ENCODE measurements at regions not wholly inside any gene's neighbourhood (a gene's known extent, or its start where the extent isn't known, plus 50 kb on each side); places are given as distances from the start of the nearest gene placed in this dataset.

- no TSS peak for BruUV-seq (replicated peaks)
- H3K27me3 Mint-ChIP-seq (ENCODE audit: insufficient read depth, unreplicated experiment) = no peaks in the 10 kb centered on the region
- ChIA-PET CTCF (interaction anchor here (0.9 kb wide), 1 partner anchor 17 kb away, joined by 3 read pairs; no protein-coding TSS in a partner anchor), POLR2A (interaction anchor here (0.7 to 1.2 kb wide), 2 partner anchors 32 to 39 kb away, joined by 4 to 5 read pairs; no protein-coding TSS in a partner anchor)
- H3K27ac Mint-ChIP-seq (ENCODE audit: low read depth, unreplicated experiment) = no peak overlapping the region
- no peak for TF ChIP-seq CTCF (IDR thresholded peaks at IDR 0.05; ENCODE audit: unreplicated experiment)
- H3K36me3 Mint-ChIP-seq (ENCODE audit: insufficient read depth, unreplicated experiment) = no peaks in the 10 kb centered on the region
- DNase-seq (ENCODE audit: unreplicated experiment) = no peak
- H3K4me1 Mint-ChIP-seq (ENCODE audit: insufficient read depth, unreplicated experiment) = peaks cover 14% of the 10 kb centered on the region
- no peaks in the 10 kb centered on the region for H3K9me3 Mint-ChIP-seq (ENCODE audit: unreplicated experiment)
- intact Hi-C loops (cut with micrococcal nuclease) = no loop called here
- no peak overlapping the region for H3K4me3 Mint-ChIP-seq (ENCODE audit: unreplicated experiment)
Measured at GRCh38 chr4:86543080-86543479, 51.0 kb upstream of the PTPN13 start.

GRCh38 chr4:86543560-86544309 lies 50.4 kb upstream of the PTPN13 start:
- Mint-ChIP-seq H3K36me3 (ENCODE audit: insufficient read depth, unreplicated experiment) (no peaks in the 10 kb centered on the region), H3K27ac (ENCODE audit: low read depth, unreplicated experiment) (no peak overlapping the region), H3K9me3 (ENCODE audit: unreplicated experiment) (no peaks in the 10 kb centered on the region), H3K4me3 (ENCODE audit: unreplicated experiment) (no peak overlapping the region), H3K27me3 (ENCODE audit: insufficient read depth, unreplicated experiment) (no peaks in the 10 kb centered on the region), H3K4me1 (ENCODE audit: insufficient read depth, unreplicated experiment) (peaks cover 14% of the 10 kb centered on the region)
- intact Hi-C loops (cut with micrococcal nuclease) = no loop called here
- DNase-seq (ENCODE audit: unreplicated experiment) = no peak
- TF ChIP-seq CTCF (IDR thresholded peaks at IDR 0.05; ENCODE audit: unreplicated experiment) = no peak
- no TSS peak for BruUV-seq (replicated peaks)
- POLR2A ChIA-PET = interaction anchor here (0.7 to 1.2 kb wide), 3 partner anchors 9 to 38 kb away, joined by 3 to 5 read pairs (median 4); no protein-coding TSS in a partner anchor
- CTCF ChIA-PET = interaction anchor here (0.6 kb wide), 1 partner anchor 47 kb away, joined by 3 read pairs; no protein-coding TSS in a partner anchor

- ChIA-PET CTCF (interaction anchor here (0.5 to 0.7 kb wide), 3 partner anchors 22 to 355 kb away, joined by 3 to 6 read pairs (median 4); no protein-coding TSS in a partner anchor), POLR2A (interaction anchor here (1.0 kb wide), 1 partner anchor 8 kb away, joined by 3 read pairs; no protein-coding TSS in a partner anchor)
- TF ChIP-seq CTCF (IDR thresholded peaks at IDR 0.05; ENCODE audit: unreplicated experiment) = no peak
- H3K27me3 Mint-ChIP-seq (ENCODE audit: insufficient read depth, unreplicated experiment) = no peaks in the 10 kb centered on the region
- H3K27ac Mint-ChIP-seq (ENCODE audit: low read depth, unreplicated experiment) = no peak overlapping the region
- no peaks in the 10 kb centered on the region for H3K9me3 Mint-ChIP-seq (ENCODE audit: unreplicated experiment)
- intact Hi-C loops (cut with micrococcal nuclease) = no loop called here
- H3K36me3 Mint-ChIP-seq (ENCODE audit: insufficient read depth, unreplicated experiment) = no peaks in the 10 kb centered on the region
- no TSS peak for BruUV-seq (replicated peaks)
- no peak overlapping the region for H3K4me3 Mint-ChIP-seq (ENCODE audit: unreplicated experiment)
- no peak for DNase-seq (ENCODE audit: unreplicated experiment)
- H3K4me1 Mint-ChIP-seq (ENCODE audit: insufficient read depth, unreplicated experiment) = peaks cover 14% of the 10 kb centered on the region
Measured at GRCh38 chr4:86544310-86544966, 49.7 kb upstream of the PTPN13 start.

Small RNA genes lying in the stretch of these regions (microRNA-seq; reads per million reads assigned to microRNA genes)
- gene MIR4452 = 0.93 reads per million

Measured in MCF 10A (cell line).